Activated T-cell treated with anti-CD3 and anti-CD28 coated beads, Interleukin-2, amount 50 U/mL, for 24 hours (primary cell): ENCODE measurements at regions not wholly inside any gene's neighbourhood (a gene's known extent, or its start where the extent isn't known, plus 50 kb on each side); places are given as distances from the start of the nearest gene placed in this dataset.
"Not testable (repeated sequence)": the region's sequence is repeated elsewhere in the genome, so short reads cannot be mapped to it uniquely, and the experiment has no call there.

Experiments
- DNase-seq: peaks from one replicate; pipeline ENCODE4 v3.0.0-alpha.2; 2020
- H3K27ac Mint-ChIP-seq: 2 replicates; pipeline ENCODE4 v1.8.0; 2020; ENCODE audit warnings: mild to moderate bottlenecking, mixed read lengths
- H3K27me3 Mint-ChIP-seq: 2 replicates; pipeline ENCODE4 v1.8.0; 2020; ENCODE audit warnings: mixed read lengths
- H3K36me3 Mint-ChIP-seq: 2 replicates; pipeline ENCODE4 v1.8.0; 2020; ENCODE audit warnings: low read depth, mixed read lengths
- H3K4me1 Mint-ChIP-seq: 2 replicates; pipeline ENCODE4 v1.8.0; 2020; ENCODE audit warnings: low read depth, mixed read lengths
- H3K4me3 Mint-ChIP-seq: 2 replicates; pipeline ENCODE4 v1.8.0; 2020; ENCODE audit warnings: mild to moderate bottlenecking, moderate library complexity, mixed read lengths
- H3K9me3 Mint-ChIP-seq: 2 replicates; pipeline ENCODE4 v1.8.0; 2020; ENCODE audit warnings: mixed read lengths

GRCh38 chr12:62006076-62006732, 254.0 kb upstream of the USP15 start:
- Mint-ChIP-seq H3K36me3 (no peaks in the 10 kb centered on the region), H3K4me3 (no peak overlapping the region)
- no peak for DNase-seq

GRCh38 chr12:62008703-62009102, 251.5 kb upstream of the USP15 start:
- Mint-ChIP-seq H3K27ac (no peak overlapping the region), H3K4me1 (no peaks in the 10 kb centered on the region), H3K9me3 (no peaks in the 10 kb centered on the region), H3K36me3 (no peaks in the 10 kb centered on the region), H3K4me3 (no peak overlapping the region), H3K27me3 (no peaks in the 10 kb centered on the region)
- DNase-seq = no peak

More at GRCh38 chr12:62006076-62006732, 254.0 kb upstream of the USP15 start:
- Mint-ChIP-seq H3K9me3 (no peaks in the 10 kb centered on the region), H3K27me3 (no peaks in the 10 kb centered on the region), H3K4me1 (no peaks in the 10 kb centered on the region), H3K27ac (no peak overlapping the region)

- H3K27me3 Mint-ChIP-seq = no peaks in the 10 kb centered on the region
- no peak for DNase-seq
- H3K9me3 Mint-ChIP-seq = no peaks in the 10 kb centered on the region
- no peak overlapping the region for H3K27ac Mint-ChIP-seq
- H3K4me3 Mint-ChIP-seq = no peak overlapping the region
- no peaks in the 10 kb centered on the region for H3K4me1 Mint-ChIP-seq
- no peaks in the 10 kb centered on the region for H3K36me3 Mint-ChIP-seq
These were observed 250.8 kb upstream of the USP15 start for GRCh38 chr12:62009445-62009844.

- H3K4me3 Mint-ChIP-seq, H3K9me3 Mint-ChIP-seq, H3K4me1 Mint-ChIP-seq, H3K27me3 Mint-ChIP-seq, H3K27ac Mint-ChIP-seq, DNase-seq, H3K36me3 Mint-ChIP-seq: not testable (repeated sequence)
These were observed 249.8 kb upstream of the USP15 start for GRCh38 chr12:62010331-62010906.

GRCh38 chr12:62010973-62011372, 249.2 kb upstream of the USP15 start:
- not testable (repeated sequence) for H3K36me3 Mint-ChIP-seq, H3K27ac Mint-ChIP-seq, H3K27me3 Mint-ChIP-seq, H3K4me1 Mint-ChIP-seq, H3K9me3 Mint-ChIP-seq, H3K4me3 Mint-ChIP-seq, DNase-seq

GRCh38 chr12:62014330-62014729, 245.9 kb upstream of the USP15 start:
- Mint-ChIP-seq H3K27ac (no peak overlapping the region), H3K27me3 (no peaks in the 10 kb centered on the region), H3K36me3 (no peaks in the 10 kb centered on the region), H3K9me3 (no peaks in the 10 kb centered on the region), H3K4me3 (no peak overlapping the region), H3K4me1 (no peaks in the 10 kb centered on the region)
- DNase-seq = no peak

- Mint-ChIP-seq H3K27me3 (no peaks in the 10 kb centered on the region), H3K27ac (no peak overlapping the region), H3K4me3 (no peak overlapping the region), H3K4me1 (no peaks in the 10 kb centered on the region), H3K36me3 (no peaks in the 10 kb centered on the region), H3K9me3 (no peaks in the 10 kb centered on the region)
- DNase-seq = no peak
These were observed 244.2 kb upstream of the USP15 start for GRCh38 chr12:62016021-62016420.

GRCh38 chr12:62021808-62022207, 238.4 kb upstream of the USP15 start:
- Mint-ChIP-seq H3K27me3 (no peaks in the 10 kb centered on the region), H3K4me3 (no peak overlapping the region), H3K9me3 (no peaks in the 10 kb centered on the region), H3K4me1 (no peaks in the 10 kb centered on the region), H3K36me3 (no peaks in the 10 kb centered on the region), H3K27ac (no peak overlapping the region)
- no peak for DNase-seq

GRCh38 chr12:62028536-62028935, 231.7 kb upstream of the USP15 start:
- Mint-ChIP-seq H3K27ac (no peak overlapping the region), H3K4me3 (no peak overlapping the region), H3K36me3 (no peaks in the 10 kb centered on the region), H3K9me3 (no peaks in the 10 kb centered on the region), H3K4me1 (no peaks in the 10 kb centered on the region), H3K27me3 (no peaks in the 10 kb centered on the region)
- DNase-seq = no peak

- no peaks in the 10 kb centered on the region for H3K36me3 Mint-ChIP-seq
- DNase-seq = no peak
- no peaks in the 10 kb centered on the region for H3K27me3 Mint-ChIP-seq
- no peaks in the 10 kb centered on the region for H3K9me3 Mint-ChIP-seq
- H3K4me3 Mint-ChIP-seq = no peak overlapping the region
- H3K27ac Mint-ChIP-seq = no peak overlapping the region
- no peaks in the 10 kb centered on the region for H3K4me1 Mint-ChIP-seq
These were observed 227.3 kb upstream of the USP15 start for GRCh38 chr12:62032870-62033269.

- no peaks in the 10 kb centered on the region for H3K4me1 Mint-ChIP-seq
- no peaks in the 10 kb centered on the region for H3K36me3 Mint-ChIP-seq
- H3K27me3 Mint-ChIP-seq = no peaks in the 10 kb centered on the region
- no peaks in the 10 kb centered on the region for H3K9me3 Mint-ChIP-seq
- H3K27ac Mint-ChIP-seq = no peak overlapping the region
- no peak for DNase-seq
- H3K4me3 Mint-ChIP-seq = no peak overlapping the region
These were observed 215.6 kb upstream of the USP15 start for GRCh38 chr12:62044450-62045135.

- Mint-ChIP-seq H3K27ac (no peak overlapping the region), H3K27me3 (no peaks in the 10 kb centered on the region), H3K4me1 (no peaks in the 10 kb centered on the region), H3K36me3 (no peaks in the 10 kb centered on the region), H3K4me3 (no peak overlapping the region), H3K9me3 (no peaks in the 10 kb centered on the region)
- DNase-seq = no peak
These were observed 215.0 kb upstream of the USP15 start for GRCh38 chr12:62045211-62045610.

- H3K4me3 Mint-ChIP-seq = no peak overlapping the region
- H3K36me3 Mint-ChIP-seq = no peaks in the 10 kb centered on the region
- no peaks in the 10 kb centered on the region for H3K27me3 Mint-ChIP-seq
- no peaks in the 10 kb centered on the region for H3K4me1 Mint-ChIP-seq
- H3K27ac Mint-ChIP-seq = no peak overlapping the region
- no peaks in the 10 kb centered on the region for H3K9me3 Mint-ChIP-seq
- no peak for DNase-seq
These were observed 209.4 kb upstream of the USP15 start for GRCh38 chr12:62050785-62051184.

GRCh38 chr12:62069976-62070375, 190.2 kb upstream of the USP15 start:
- Mint-ChIP-seq H3K36me3 (no peaks in the 10 kb centered on the region), H3K9me3 (no peaks in the 10 kb centered on the region), H3K4me3 (no peak overlapping the region), H3K27me3 (no peaks in the 10 kb centered on the region), H3K4me1 (no peaks in the 10 kb centered on the region), H3K27ac (no peak overlapping the region)
- DNase-seq = no peak

- H3K4me3 Mint-ChIP-seq, H3K36me3 Mint-ChIP-seq, H3K27ac Mint-ChIP-seq, DNase-seq, H3K27me3 Mint-ChIP-seq, H3K4me1 Mint-ChIP-seq, H3K9me3 Mint-ChIP-seq: not testable (repeated sequence)
These were observed 187.0 kb upstream of the USP15 start for GRCh38 chr12:62073236-62073635.
